GM19351 (cell line): ENCODE measurements at regions not wholly inside any gene's neighbourhood (a gene's known extent, or its start where the extent isn't known, plus 50 kb on each side); places are given as distances from the start of the nearest gene placed in this dataset.

Source experiments
- ATAC-seq: cut with Tn5 transposase; IDR thresholded peaks from one replicate; pipeline ENCODE4 v1.9.1; 2021; ENCODE audit warnings: mild to moderate bottlenecking, moderate library complexity; ENCODE audit not compliant: unreplicated experiment

DNA sequence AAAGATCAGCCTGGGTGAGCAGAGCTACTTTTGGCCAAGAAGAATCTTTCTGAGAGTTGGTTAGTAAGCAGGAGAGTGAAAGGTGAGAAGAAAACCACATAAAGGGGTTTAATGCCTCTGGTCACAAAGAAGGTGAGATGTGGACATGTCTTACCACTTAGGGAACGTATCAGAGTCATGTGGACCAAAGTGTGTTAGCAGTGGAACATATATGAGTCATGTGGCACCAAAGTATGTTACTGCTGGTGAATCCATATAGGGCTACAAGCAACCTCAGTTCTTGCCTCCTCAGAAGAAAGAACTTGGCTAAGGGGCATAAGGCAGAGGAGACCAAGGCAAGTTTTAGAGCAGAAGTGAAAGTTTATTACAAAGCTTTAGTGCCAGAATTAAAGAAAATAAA is 411.6 kb upstream of the NEGR1 start:
- ATAC-seq, result no peak

DNA sequence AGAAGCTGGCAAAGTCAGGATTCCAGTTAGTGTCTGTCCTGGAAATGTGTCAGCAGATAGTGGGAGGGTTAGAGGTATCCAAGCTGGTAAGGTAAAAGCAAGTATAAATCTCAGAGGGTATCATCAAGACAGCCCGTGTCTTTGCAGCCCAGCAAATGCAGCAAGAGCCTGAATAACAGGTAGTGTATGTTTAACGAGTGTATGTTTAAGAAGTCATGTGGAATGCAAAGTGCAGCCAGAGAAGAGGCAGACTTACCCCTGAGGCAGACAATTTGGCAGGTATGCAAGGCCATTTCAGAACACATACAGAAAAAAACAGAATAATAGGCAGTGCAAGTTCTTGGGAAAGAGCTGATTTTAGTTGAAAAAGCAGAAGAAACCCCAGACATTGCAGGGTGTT is 411.0 kb upstream of the NEGR1 start:
- no peak for ATAC-seq

DNA sequence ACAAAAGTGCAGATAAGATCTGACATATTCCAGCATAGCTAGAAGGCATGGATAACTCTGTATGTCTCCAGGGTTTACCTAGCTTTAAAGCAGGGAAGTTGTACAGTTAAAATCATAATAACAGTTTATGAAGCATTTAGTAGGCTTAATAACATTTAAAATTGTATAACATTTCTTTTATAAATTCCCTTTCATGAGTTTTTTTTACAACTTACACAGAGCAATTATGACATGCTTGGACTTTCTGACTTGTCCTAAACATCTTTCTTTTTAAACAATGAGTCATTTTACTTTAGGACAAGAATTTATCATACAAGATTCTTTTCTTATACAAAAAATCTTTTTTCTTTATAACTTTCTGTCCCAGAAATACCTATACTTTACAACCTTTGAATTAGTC is 408.5 kb upstream of the NEGR1 start:
- no peak for ATAC-seq

- ATAC-seq, result no peak
Measured at GRCh38 chr1:72678683-72679082, 396.3 kb upstream of the NEGR1 start.

DNA sequence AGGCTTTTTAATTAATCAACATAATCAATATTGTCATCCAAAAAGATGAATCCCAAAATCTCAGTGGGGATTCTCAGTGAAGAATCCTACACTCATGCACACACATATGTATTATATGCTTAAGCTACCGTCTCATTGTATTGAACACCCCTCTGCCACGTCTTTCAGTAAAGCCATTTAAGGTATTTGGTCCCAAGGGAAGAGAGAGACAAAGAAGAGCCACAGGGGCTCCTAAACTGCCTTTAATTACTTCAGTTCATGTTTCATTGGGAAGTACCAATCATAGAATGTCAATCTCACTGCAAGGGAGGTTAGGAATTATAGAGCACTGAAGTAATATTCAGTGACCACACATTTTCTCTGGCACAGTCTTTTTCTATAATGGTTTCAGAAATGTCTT is 388.6 kb upstream of the NEGR1 start:
- no peak for ATAC-seq

- no peak for ATAC-seq
Measured at GRCh38 chr1:72662918-72663317, 380.6 kb upstream of the NEGR1 start.

- no peak for ATAC-seq
Measured at GRCh38 chr1:72650843-72651435, 368.6 kb upstream of the NEGR1 start.

GRCh38 chr1:72649991-72650390 is 367.7 kb upstream of the NEGR1 start:
- no peak for ATAC-seq

DNA sequence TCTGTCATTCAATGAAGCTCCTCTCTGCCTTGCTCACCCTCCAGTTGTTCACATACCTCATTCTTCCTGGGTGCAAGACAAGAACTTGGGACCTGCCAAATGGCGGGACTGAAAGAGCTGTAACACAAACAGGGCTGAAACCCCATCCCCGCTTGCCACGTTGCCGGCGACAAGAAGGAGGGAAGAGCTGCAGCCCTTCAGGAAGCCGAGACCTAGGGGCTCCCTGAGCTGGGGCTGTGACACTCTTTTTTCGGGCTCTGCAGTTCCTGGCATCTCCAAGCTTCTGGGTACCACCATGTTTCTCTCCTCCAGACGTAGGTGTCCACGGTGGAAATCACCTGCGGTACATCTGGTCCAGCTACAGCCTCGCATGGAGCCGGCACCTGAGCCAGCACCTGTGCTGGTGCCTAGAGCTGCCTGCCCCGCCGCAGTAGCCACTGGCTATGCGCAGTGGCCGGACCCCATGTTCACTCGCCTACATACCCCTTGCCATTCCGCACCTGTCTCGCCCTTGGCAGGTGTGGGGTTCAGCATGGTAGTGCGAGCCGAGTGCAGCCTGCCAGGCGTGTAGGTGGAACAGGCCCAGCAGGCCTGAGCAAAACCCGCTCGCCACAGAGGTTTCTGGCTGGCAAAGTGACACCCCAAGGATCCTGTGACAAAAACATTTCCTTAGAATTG is 367.0 kb upstream of the NEGR1 start:
- no peak for ATAC-seq

GRCh38 chr1:72648465-72648864 is 366.1 kb upstream of the NEGR1 start:
- no peak for ATAC-seq

DNA sequence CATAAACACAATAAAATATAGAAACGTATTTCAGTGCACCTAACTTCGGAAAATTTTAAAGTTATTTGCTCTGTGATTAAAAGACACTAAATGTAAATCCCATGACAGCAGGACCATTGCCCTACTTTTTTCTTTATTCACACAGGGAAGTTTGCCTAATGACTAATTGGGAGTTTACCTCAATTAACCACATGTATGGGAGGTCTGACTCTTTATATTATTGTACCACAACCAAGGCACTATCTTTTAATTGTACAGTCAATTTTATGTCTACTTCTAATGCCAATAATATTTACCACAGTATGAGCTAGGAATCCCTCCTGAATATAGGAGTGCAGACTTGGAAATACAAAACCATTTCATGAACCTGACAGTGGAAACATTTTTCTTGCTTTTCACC is 360.8 kb upstream of the NEGR1 start:
- ATAC-seq, result no peak

- no peak for ATAC-seq
Measured at GRCh38 chr1:72637593-72637992, 355.3 kb upstream of the NEGR1 start.

GRCh38 chr1:72636631-72637030 is 354.3 kb upstream of the NEGR1 start:
- ATAC-seq, result no peak

DNA sequence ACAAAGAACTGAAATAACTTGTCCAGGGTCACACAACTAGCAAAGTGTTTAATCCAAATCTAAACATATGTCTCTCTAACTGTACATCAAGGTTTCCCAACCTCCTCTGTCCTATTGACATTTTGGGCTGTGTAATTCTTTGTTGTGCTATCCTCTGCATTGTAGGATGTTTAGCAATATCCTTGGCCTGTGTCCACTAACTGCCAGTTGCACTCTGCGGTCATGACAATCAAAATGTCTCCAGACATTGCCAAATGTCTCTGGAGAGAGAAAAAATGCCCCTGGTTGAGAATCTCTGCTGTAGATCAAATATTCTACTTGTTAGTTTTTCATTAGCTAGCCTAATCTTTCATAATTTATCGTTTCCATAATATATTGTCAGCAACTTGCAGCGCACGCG is 353.4 kb upstream of the NEGR1 start:
- ATAC-seq, result no peak

- no peak for ATAC-seq
Measured at GRCh38 chr1:72634946-72635345, 352.6 kb upstream of the NEGR1 start.

DNA sequence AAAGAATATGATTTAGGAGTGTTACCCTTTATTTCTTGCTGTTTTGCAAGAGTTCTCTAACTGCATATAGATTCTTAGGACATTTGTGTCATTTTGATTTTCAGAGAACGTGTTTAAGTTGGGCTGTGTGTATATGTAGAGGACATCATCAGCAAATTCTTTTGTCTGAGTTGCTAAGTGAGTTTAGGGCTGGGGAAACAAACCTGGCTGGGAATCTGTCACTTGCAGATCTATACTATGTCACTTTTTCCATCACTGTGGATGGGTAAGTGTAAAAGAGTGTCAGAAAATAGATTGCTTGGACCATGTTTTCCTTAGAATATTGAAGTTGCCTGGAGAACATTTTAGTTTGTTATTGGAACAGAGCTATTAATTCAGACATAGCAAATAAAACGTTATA is 349.1 kb upstream of the NEGR1 start:
- ATAC-seq, result no peak

GRCh38 chr1:72623299-72623708 is 341.0 kb upstream of the NEGR1 start:
- ATAC-seq, result peak; percentile 89

DNA sequence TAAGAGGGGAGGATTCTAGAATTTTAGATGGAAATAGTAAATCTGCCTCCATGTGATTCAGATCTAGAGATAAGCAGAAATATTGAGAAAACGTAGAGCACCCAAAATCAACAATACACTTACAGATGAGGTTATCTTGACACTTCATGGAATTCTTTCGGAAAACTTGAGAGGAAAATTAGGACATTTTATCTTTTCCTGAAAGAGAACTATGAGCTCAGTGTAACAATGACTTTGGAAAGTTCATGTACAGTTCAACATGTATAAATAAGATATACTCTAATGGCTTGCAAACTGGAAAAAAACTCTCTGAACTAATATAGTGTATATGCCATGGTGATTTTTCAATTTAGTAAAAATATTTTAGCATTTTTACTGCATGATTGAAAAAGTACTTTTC is 338.1 kb upstream of the NEGR1 start:
- ATAC-seq, result no peak

DNA sequence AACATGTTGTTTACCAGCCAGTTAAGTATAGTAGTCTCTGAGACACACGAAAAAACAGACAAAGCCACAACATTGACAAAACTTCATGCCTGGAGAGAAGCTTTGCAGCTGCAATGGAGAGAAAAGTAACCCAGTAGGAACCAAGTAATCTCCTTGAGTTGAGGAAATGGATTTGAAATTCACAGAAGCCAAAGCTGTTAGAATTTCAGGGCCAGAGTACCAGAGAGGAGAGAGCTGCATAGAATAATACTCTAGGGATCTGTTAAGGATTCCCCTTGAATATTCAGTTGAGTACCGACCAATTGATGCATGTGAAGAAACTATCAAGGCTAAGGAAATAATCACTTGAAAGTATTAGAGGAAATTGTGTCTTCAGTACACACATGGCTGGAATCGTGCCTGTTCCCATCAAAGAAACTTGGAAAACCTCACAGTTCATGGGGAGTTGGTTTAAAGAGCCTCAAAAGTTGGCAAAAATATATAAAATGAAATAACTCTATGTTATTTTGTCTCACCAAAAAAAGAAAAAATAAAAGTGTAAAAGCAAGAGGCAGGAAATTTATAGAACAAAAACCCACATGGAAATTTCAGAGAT is 324.0 kb upstream of the NEGR1 start:
- no peak for ATAC-seq

- no peak for ATAC-seq
Measured at GRCh38 chr1:72601035-72601674, 318.8 kb upstream of the NEGR1 start.

DNA sequence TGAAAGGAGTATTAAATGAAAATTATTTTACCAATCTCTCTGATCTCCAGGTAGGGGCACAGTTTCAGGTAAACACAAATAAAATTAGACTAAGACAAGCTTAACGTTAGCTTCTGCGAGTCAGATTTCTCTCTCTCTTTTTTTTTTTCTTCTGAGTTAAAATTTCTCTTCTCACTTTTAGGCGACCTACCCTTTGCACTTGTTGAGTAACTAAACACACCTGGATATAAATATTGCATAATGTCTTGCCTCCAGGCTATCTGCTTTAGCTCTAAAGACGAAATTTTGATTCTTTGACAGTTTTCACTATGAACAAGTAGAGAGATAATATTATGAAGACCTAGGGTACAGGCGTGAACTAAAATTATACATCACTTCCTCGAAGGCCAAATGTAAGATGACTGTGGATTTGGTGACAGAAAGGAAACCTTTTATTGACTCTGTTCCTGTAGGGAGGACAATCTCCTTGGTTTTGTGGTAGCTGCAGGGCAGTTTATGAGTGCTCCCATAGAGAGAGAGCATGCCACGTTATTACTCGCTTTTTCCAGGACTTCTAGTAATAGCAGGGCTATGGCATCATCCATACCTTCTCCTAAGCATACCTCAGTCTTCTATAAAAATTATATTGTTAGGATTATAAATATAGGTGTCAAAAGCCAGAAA is 303.8 kb upstream of the NEGR1 start:
- ATAC-seq, result no peak

GRCh38 chr1:72579629-72580028 is 297.3 kb upstream of the NEGR1 start:
- ATAC-seq, result no peak
